ENCODE measurements at regions not wholly inside any gene's neighbourhood (a gene's known extent, or its start where the extent isn't known, plus 50 kb on each side); places are given as distances from the start of the nearest gene placed in this dataset.

GRCh38 chr14:101353422-101353821, 207.9 kb upstream of the DIO3 start:
- TF ChIP-seq, protein P1, sequence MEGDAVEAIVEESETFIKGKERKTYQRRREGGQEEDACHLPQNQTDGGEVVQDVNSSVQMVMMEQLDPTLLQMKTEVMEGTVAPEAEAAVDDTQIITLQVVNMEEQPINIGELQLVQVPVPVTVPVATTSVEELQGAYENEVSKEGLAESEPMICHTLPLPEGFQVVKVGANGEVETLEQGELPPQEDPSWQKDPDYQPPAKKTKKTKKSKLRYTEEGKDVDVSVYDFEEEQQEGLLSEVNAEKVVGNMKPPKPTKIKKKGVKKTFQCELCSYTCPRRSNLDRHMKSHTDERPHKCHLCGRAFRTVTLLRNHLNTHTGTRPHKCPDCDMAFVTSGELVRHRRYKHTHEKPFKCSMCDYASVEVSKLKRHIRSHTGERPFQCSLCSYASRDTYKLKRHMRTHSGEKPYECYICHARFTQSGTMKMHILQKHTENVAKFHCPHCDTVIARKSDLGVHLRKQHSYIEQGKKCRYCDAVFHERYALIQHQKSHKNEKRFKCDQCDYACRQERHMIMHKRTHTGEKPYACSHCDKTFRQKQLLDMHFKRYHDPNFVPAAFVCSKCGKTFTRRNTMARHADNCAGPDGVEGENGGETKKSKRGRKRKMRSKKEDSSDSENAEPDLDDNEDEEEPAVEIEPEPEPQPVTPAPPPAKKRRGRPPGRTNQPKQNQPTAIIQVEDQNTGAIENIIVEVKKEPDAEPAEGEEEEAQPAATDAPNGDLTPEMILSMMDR (IDR thresholded peaks at IDR 0.05; ENCODE audit: insufficient read depth, low read depth, low read length): no peak
- no peak for TF ChIP-seq EZH2 (IDR thresholded peaks at IDR 0.05; ENCODE audit: insufficient read depth, low read length)

Data from astrocyte (in vitro differentiated cells and primary cell).